T-cell (primary cell): ENCODE measurements at regions not wholly inside any gene's neighbourhood (a gene's known extent, or its start where the extent isn't known, plus 50 kb on each side); places are given as distances from the start of the nearest gene placed in this dataset.

Source experiments
- ATAC-seq, 4 experiments: fragments of 200-7000 bp in 3 of 4; fragments of 150-1000 bp in 1 of 4; cut with Tn5 transposase; replicated peaks in 1 of 4; 1 replicate in 3 of 4; 2 replicates in 1 of 4; pipeline ENCODE4 v1.10.0; 2021; ENCODE audit warnings: moderate library complexity in 3 of 4, mild to moderate bottlenecking in 2 of 4, moderate number of reproducible peaks in 1 of 4
- CTCF ChIA-PET, 2 donors: fragments of 300-600 bp; sonication (Branson Sonifier 250); formaldehyde crosslinking; loops; one replicate each; lab custom pipeline; 2022; ENCODE audit warnings: antibody characterized with exemption in 2 of 2; lab: Charles Lee
- POLR2A ChIA-PET, 2 donors: fragments of 300-600 bp; sonication (Branson Sonifier 250); formaldehyde crosslinking; loops; one replicate each; lab custom pipeline; 2022; ENCODE audit warnings: antibody characterized with exemption in 2 of 2; lab: Charles Lee
- DNase-seq, 35 experiments: peaks; one replicate each; pipeline versions ENCODE4 v3.0.0 to v3.0.0-alpha.2; 2013 to 2023
- H3K27ac ChIP-seq: one replicate; pipeline ENCODE4 v1.5.1; 2013; ENCODE audit warnings: low read length
- H3K27me3 ChIP-seq, 2 experiments: replicated peaks in 1 of 2; 1 replicate in 1 of 2; 2 replicates in 1 of 2; pipeline versions ENCODE4 v1.6.1 to v1.7.0; 2013; ENCODE audit warnings: low read length in 1 of 2, mixed read lengths in 1 of 2; ENCODE audit not compliant: control insufficient read depth in 2 of 2, insufficient read depth in 2 of 2; ENCODE audit errors: extremely low read depth in 1 of 2
- H3K36me3 ChIP-seq, 2 donors: 1 replicate in 1 of 2; 2 replicates in 1 of 2; pipeline versions ENCODE4 v1.6.1 to v1.7.0; 2013; ENCODE audit warnings: low read length in 1 of 2; ENCODE audit not compliant: control insufficient read depth in 2 of 2, insufficient read depth in 1 of 2; ENCODE audit errors: extremely low read depth in 1 of 2
- H3K4me1 ChIP-seq, 2 experiments: 1 replicate in 1 of 2; 2 replicates in 1 of 2; pipeline versions ENCODE4 v1.6.1 to v1.7.0; 2013; ENCODE audit warnings: low read length in 2 of 2, mixed read lengths in 1 of 2; ENCODE audit not compliant: insufficient read depth in 2 of 2, control insufficient read depth in 1 of 2; ENCODE audit errors: extremely low read depth in 1 of 2
- H3K4me3 ChIP-seq, 2 donors: 1 replicate in 1 of 2; 2 replicates in 1 of 2; pipeline versions ENCODE4 v1.5.1 to v1.7.0; 2013; ENCODE audit warnings: mild to moderate bottlenecking in 2 of 2, low read length in 1 of 2, moderate library complexity in 1 of 2; ENCODE audit not compliant: control insufficient read depth in 1 of 2; ENCODE audit errors: extremely low read depth in 1 of 2
- H3K9me3 ChIP-seq: 2 replicates; pipeline ENCODE4 v1.7.0; 2013
- H3K27ac Mint-ChIP-seq, 2 donors: one replicate each; pipeline ENCODE4 v1.8.0; 2020 to 2021; ENCODE audit warnings: mild to moderate bottlenecking in 2 of 2, mixed read lengths in 2 of 2
- H3K27me3 Mint-ChIP-seq, 2 donors: one replicate each; pipeline ENCODE4 v1.8.0; 2021 to 2022; ENCODE audit warnings: mixed read lengths in 2 of 2
- H3K36me3 Mint-ChIP-seq: one replicate; pipeline ENCODE4 v1.8.0; 2021; ENCODE audit warnings: mixed read lengths
- H3K4me1 Mint-ChIP-seq, 3 donors: one replicate each; pipeline ENCODE4 v1.8.0; 2020 to 2022; ENCODE audit warnings: mixed read lengths in 3 of 3, mild to moderate bottlenecking in 1 of 3
- H3K4me3 Mint-ChIP-seq, 3 donors: one replicate each; pipeline ENCODE4 v1.8.0; 2020 to 2022; ENCODE audit warnings: mild to moderate bottlenecking in 3 of 3, mixed read lengths in 3 of 3, moderate library complexity in 3 of 3
- H3K9me3 Mint-ChIP-seq, 3 donors: one replicate each; pipeline ENCODE4 v1.8.0; 2020 to 2022; ENCODE audit warnings: mixed read lengths in 3 of 3
- WGBS: methylation state at CpG from one replicate; pipeline ENCODE4 v1.1.5; 2013; ENCODE audit warnings: missing lambda C conversion rate; ENCODE audit not compliant: insufficient coverage; 5-methylcytosine and 5-hydroxymethylcytosine counted together

DNA sequence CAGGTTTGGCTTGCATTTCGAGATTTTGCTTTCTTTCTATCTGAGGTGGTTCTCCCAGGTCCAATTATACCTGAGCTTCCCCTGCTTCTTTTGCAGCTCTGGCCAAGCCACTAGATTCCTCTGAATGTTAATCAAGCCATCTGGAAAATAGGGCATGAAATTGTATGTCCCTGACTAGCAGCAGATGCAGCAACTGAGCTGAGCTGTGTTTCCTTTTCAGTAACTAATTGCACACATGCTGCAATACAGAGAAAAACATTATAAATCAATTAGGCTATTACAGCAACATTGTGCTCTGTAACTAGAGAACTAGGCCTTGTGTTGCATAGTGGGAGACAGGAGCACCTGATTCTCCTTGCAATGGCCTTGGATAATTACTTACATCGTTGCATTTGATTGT is 408.3 kb downstream of the ETS1 start:
- CTCF ChIA-PET, result interaction anchor here (0.7 to 1.0 kb wide), 4 partner anchors 19 to 631 kb away, joined by 3 to 4 read pairs (median 3); no protein-coding TSS in a partner anchor

DNA sequence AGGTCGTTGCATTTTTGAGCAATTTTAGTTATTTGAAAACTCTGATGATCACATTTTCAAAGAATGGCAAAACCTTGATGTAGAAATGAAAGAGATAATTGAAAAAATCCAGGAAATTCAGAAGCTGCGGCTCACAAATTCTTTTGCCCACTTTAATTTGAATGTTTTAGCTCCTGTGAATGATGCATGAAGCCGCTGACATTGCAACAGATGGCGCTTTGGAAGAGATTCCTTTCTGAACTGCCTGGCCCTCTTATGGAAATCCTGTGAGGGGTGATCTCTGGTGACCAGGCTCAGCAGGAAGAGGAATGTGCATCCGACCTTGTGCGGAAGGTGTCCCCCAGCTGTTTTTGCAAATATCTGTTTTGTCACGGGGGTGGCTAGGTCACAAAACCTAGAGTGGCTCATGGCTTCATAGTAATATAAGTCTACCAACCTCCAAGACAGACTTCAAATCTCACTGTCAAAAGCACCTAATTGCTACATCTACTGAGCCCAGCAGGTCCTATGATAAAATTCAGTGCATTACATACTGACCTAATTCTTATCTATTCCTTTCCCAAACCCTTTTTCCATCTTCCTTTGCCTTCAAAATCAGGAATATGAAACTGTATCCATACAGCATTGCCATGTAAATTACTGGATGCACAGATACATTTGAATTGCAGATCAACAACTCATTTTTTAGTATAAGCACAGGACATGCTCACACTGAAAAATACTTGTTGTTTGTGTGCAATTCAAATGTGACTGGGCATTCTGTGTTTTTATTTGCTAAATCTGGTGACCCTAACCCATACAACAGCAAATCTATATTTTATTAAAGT is 412.7 kb downstream of the ETS1 start:
- Mint-ChIP-seq H3K9me3 (no peaks in the 10 kb centered on the region), H3K4me1 (peaks cover 0 to 11% (median 7%) of the 10 kb centered on the region in 3 donors), H3K4me3 (no peak overlapping the region), H3K27ac (peak overlapping the region in 1 of 2 donors; percentile 5), H3K27me3 (no peaks in the 10 kb centered on the region), H3K36me3 (no peaks in the 10 kb centered on the region)
- CTCF ChIA-PET, result interaction anchor here (0.6 to 6.8 kb wide), 6 partner anchors 14 to 657 kb away, joined by 3 to 101 read pairs (median 17); no protein-coding TSS in a partner anchor
- no peaks in the 10 kb centered on the region for H3K4me1 ChIP-seq
- POLR2A ChIA-PET, result no interaction called here
- H3K36me3 ChIP-seq, result no peaks in the 10 kb centered on the region
- H3K4me3 ChIP-seq, result no peak overlapping the region
- ATAC-seq (no peak), DNase-seq (no peak)
- H3K27ac ChIP-seq, result no peak overlapping the region
- WGBS, result 92% methylated on average over 7 of the region's 7 CpGs
- no peaks in the 10 kb centered on the region for H3K27me3 ChIP-seq
- no peaks in the 10 kb centered on the region for H3K9me3 ChIP-seq

More for the DNA sequence above, 408.3 kb downstream of the ETS1 start:
- POLR2A ChIA-PET, result no interaction called here
- Mint-ChIP-seq H3K9me3 (no peaks in the 10 kb centered on the region), H3K4me1 (peaks cover 0 to 20% (median 10%) of the 10 kb centered on the region in 3 donors), H3K27ac (no peak overlapping the region), H3K27me3 (no peaks in the 10 kb centered on the region), H3K4me3 (no peak overlapping the region), H3K36me3 (peaks cover under 1% of the 10 kb centered on the region)
- Histone ChIP-seq H3K4me3 (no peak overlapping the region), H3K27me3 (no peaks in the 10 kb centered on the region), H3K9me3 (no peaks in the 10 kb centered on the region), H3K36me3 (no peaks in the 10 kb centered on the region), H3K4me1 (no peaks in the 10 kb centered on the region), H3K27ac (no peak overlapping the region)
- ATAC-seq (no peak), DNase-seq (no peak)
- WGBS, result no CpG with 5 or more reads among the region's 2 CpGs

GRCh38 chr11:128172046-128172878 is 415.1 kb downstream of the ETS1 start:
- no peak overlapping the region for H3K27ac Mint-ChIP-seq

GRCh38 chr11:128171506-128171905 is 415.9 kb downstream of the ETS1 start:
- peaks cover 0 to 5% (median 3%) of the 10 kb centered on the region in 3 donors for H3K4me1 Mint-ChIP-seq
- H3K4me3 Mint-ChIP-seq, result no peak overlapping the region
- Histone ChIP-seq H3K4me3 (no peak overlapping the region), H3K4me1 (no peaks in the 10 kb centered on the region), H3K27ac (no peak overlapping the region), H3K36me3 (no peaks in the 10 kb centered on the region), H3K27me3 (no peaks in the 10 kb centered on the region), H3K9me3 (no peaks in the 10 kb centered on the region)
- CTCF ChIA-PET, result interaction anchor here (0.6 to 6.8 kb wide), 26 partner anchors 10 to 785 kb away, joined by 3 to 101 read pairs (median 4); no protein-coding TSS in a partner anchor
- H3K27ac Mint-ChIP-seq, result no peak overlapping the region
- no peaks in the 10 kb centered on the region for H3K36me3 Mint-ChIP-seq
- no peaks in the 10 kb centered on the region for H3K27me3 Mint-ChIP-seq
- no peaks in the 10 kb centered on the region for H3K9me3 Mint-ChIP-seq
- ATAC-seq (no peak), DNase-seq (no peak)
- 100% methylated on average over 1 of the region's 4 CpGs for WGBS
- POLR2A ChIA-PET, result no interaction called here

More at GRCh38 chr11:128172046-128172878, 415.1 kb downstream of the ETS1 start:
- ChIA-PET POLR2A (interaction anchor here (0.5 to 1.0 kb wide), 4 partner anchors 15 to 460 kb away, joined by 3 to 4 read pairs (median 3); no protein-coding TSS in a partner anchor), CTCF (interaction anchor here (0.5 to 6.8 kb wide), 46 partner anchors 9 to 784 kb away, joined by 3 to 101 read pairs (median 4); no protein-coding TSS in a partner anchor)
- no peaks in the 10 kb centered on the region for H3K36me3 Mint-ChIP-seq
- no peaks in the 10 kb centered on the region for H3K4me1 ChIP-seq
- no peak overlapping the region for H3K4me3 ChIP-seq
- H3K9me3 Mint-ChIP-seq, result no peaks in the 10 kb centered on the region
- no peak overlapping the region for H3K27ac ChIP-seq
- ATAC-seq (peak; percentile 50 to 78 (median 72)), DNase-seq (peak; percentile 60 to 93 (median 81))
- H3K36me3 ChIP-seq, result no peaks in the 10 kb centered on the region
- 83% methylated on average over 1 of the region's 4 CpGs for WGBS
- no peak overlapping the region for H3K4me3 Mint-ChIP-seq
- no peaks in the 10 kb centered on the region for H3K27me3 ChIP-seq
- no peaks in the 10 kb centered on the region for H3K9me3 ChIP-seq
- no peaks in the 10 kb centered on the region for H3K27me3 Mint-ChIP-seq
- H3K4me1 Mint-ChIP-seq, result peaks cover 0 to 5% (median 3%) of the 10 kb centered on the region in 3 donors

GRCh38 chr11:128165572-128165971 is 421.8 kb downstream of the ETS1 start:
- Mint-ChIP-seq H3K4me3 (no peak overlapping the region), H3K36me3 (no peaks in the 10 kb centered on the region), H3K9me3 (no peaks in the 10 kb centered on the region), H3K27ac (no peak overlapping the region), H3K27me3 (no peaks in the 10 kb centered on the region), H3K4me1 (peaks cover 6 to 10% (median 7%) of the 10 kb centered on the region in 3 donors)
- no peak overlapping the region for H3K27ac ChIP-seq
- ChIA-PET CTCF (interaction anchor here in 1 of 2 donors (0.6 kb wide), 1 partner anchor 1528 kb away, joined by 8 read pairs; no protein-coding TSS in a partner anchor), POLR2A (no interaction called here)
- 54% methylated on average over 4 of the region's 4 CpGs for WGBS
- no peak overlapping the region for H3K4me3 ChIP-seq
- DNase-seq (peak in 1 of 35 experiments; percentile 17), ATAC-seq (no peak)
- H3K9me3 ChIP-seq, result no peaks in the 10 kb centered on the region
- no peaks in the 10 kb centered on the region for H3K4me1 ChIP-seq
- H3K27me3 ChIP-seq, result no peaks in the 10 kb centered on the region
- H3K36me3 ChIP-seq, result no peaks in the 10 kb centered on the region
